ENCODE measurements at regions not wholly inside any gene's neighbourhood (a gene's known extent, or its start where the extent isn't known, plus 50 kb on each side); places are given as distances from the start of the nearest gene placed in this dataset.

- TF ChIP-seq CTCF (IDR thresholded peaks at IDR 0.05): no peak
- Histone ChIP-seq H3K4me3 (ENCODE audit: low read length) (no peak overlapping the region), H3K4me1 (ENCODE audit: insufficient read depth, low read length) (no peaks in the 10 kb centered on the region), H3K9me3 (ENCODE audit: control insufficient read depth in 1 of 2, insufficient read depth in 1 of 2, low read length in 2 of 2) (no peaks in the 10 kb centered on the region), H3K36me3 (ENCODE audit: insufficient read depth, low read length) (no peaks in the 10 kb centered on the region), H3K27me3 (ENCODE audit: control insufficient read depth in 1 of 2, insufficient read depth in 2 of 2, low read length in 2 of 2) (peaks cover 2 to 4% of the 10 kb centered on the region in 2 experiments), H3K27ac (ENCODE audit: low read depth in 1 of 2, low read length in 2 of 2) (no peak overlapping the region)
- H3K9me3 Mint-ChIP-seq: no peaks in the 10 kb centered on the region
- intact Hi-C loops (cut with DNase I, micrococcal nuclease): no loop called here
- H3K36me3 Mint-ChIP-seq (ENCODE audit: low read depth): no peaks in the 10 kb centered on the region
- ATAC-seq (ENCODE audit: poor library complexity) (no peak), DNase-seq (no peak)
- CTCF ChIA-PET: no interaction called here
- H3K4me3 Mint-ChIP-seq: no peak overlapping the region
- POLR2A ChIA-PET: no interaction called here
- no peak overlapping the region for H3K27ac Mint-ChIP-seq
- peaks cover 6% of the 10 kb centered on the region for H3K27me3 Mint-ChIP-seq
- H3K4me1 Mint-ChIP-seq (ENCODE audit: low read depth): no peaks in the 10 kb centered on the region
Observed at GRCh38 chr6:44675449-44675848, 287.9 kb downstream of the CDC5L start.

DNA sequence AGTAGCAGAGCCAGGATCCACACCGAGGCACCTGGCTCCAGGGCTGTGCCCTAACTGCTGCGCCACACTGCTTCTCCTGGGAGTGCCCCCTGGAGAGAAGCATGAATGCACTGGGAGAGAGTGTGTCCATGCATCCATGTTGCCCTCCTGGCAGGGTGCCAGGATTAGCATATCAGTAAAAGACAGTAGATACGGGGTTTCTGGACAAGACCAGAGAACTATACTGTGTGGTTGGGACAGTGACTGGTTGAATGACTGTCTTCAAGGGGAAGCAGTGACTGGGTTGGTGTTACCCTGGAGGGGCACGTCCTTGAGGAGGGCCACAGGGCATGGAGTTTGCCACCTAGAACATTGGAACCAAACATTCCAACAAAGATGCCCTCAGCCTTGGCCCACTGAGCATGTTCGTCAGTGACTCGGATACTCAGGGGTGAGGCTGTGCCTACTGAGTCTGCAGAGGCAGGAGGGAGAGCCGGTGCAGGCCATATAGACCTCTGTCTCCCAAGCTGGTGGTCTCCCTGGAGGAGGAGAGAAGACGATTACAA, 288.8 kb downstream of the CDC5L start:
- Histone ChIP-seq H3K4me3 (ENCODE audit: low read length) (no peak overlapping the region), H3K27me3 (ENCODE audit: control insufficient read depth in 1 of 2, insufficient read depth in 2 of 2, low read length in 2 of 2) (peaks cover 2 to 4% of the 10 kb centered on the region in 2 experiments), H3K9me3 (ENCODE audit: control insufficient read depth in 1 of 2, insufficient read depth in 1 of 2, low read length in 2 of 2) (no peaks in the 10 kb centered on the region), H3K27ac (ENCODE audit: low read depth in 1 of 2, low read length in 2 of 2) (no peak overlapping the region), H3K4me1 (ENCODE audit: insufficient read depth, low read length) (no peaks in the 10 kb centered on the region), H3K36me3 (ENCODE audit: insufficient read depth, low read length) (no peaks in the 10 kb centered on the region)
- no peak for ATAC-seq (ENCODE audit: poor library complexity)
- no peak for TF ChIP-seq CTCF (IDR thresholded peaks at IDR 0.05)
- POLR2A ChIA-PET: no interaction called here
- DNase-seq: no peak
- Mint-ChIP-seq H3K36me3 (ENCODE audit: low read depth) (no peaks in the 10 kb centered on the region), H3K4me3 (no peak overlapping the region), H3K4me1 (ENCODE audit: low read depth) (no peaks in the 10 kb centered on the region), H3K27me3 (peaks cover 6% of the 10 kb centered on the region), H3K9me3 (no peaks in the 10 kb centered on the region), H3K27ac (no peak overlapping the region)
- intact Hi-C loops (cut with DNase I, micrococcal nuclease): no loop called here
- CTCF ChIA-PET: no interaction called here

- intact Hi-C loops (cut with DNase I, micrococcal nuclease): no loop called here
- no peaks in the 10 kb centered on the region for H3K36me3 Mint-ChIP-seq (ENCODE audit: low read depth)
- ChIA-PET POLR2A (no interaction called here), CTCF (no interaction called here)
- H3K9me3 Mint-ChIP-seq: no peaks in the 10 kb centered on the region
- H3K27ac Mint-ChIP-seq: no peak overlapping the region
- H3K4me1 Mint-ChIP-seq (ENCODE audit: low read depth): no peaks in the 10 kb centered on the region
- DNase-seq (no peak), ATAC-seq (ENCODE audit: poor library complexity) (no peak)
- Histone ChIP-seq H3K4me3 (ENCODE audit: low read length) (no peak overlapping the region), H3K27ac (ENCODE audit: low read depth in 1 of 2, low read length in 2 of 2) (no peak overlapping the region), H3K36me3 (ENCODE audit: insufficient read depth, low read length) (no peaks in the 10 kb centered on the region), H3K27me3 (ENCODE audit: control insufficient read depth in 1 of 2, insufficient read depth in 2 of 2, low read length in 2 of 2) (peaks cover 2 to 4% of the 10 kb centered on the region in 2 experiments), H3K9me3 (ENCODE audit: control insufficient read depth in 1 of 2, insufficient read depth in 1 of 2, low read length in 2 of 2) (no peaks in the 10 kb centered on the region), H3K4me1 (ENCODE audit: insufficient read depth, low read length) (no peaks in the 10 kb centered on the region)
- H3K4me3 Mint-ChIP-seq: no peak overlapping the region
- peaks cover 3% of the 10 kb centered on the region for H3K27me3 Mint-ChIP-seq
- no peak for TF ChIP-seq CTCF (IDR thresholded peaks at IDR 0.05)
Observed at GRCh38 chr6:44676826-44677433, 289.4 kb downstream of the CDC5L start.
